ENCODE measurements at regions not wholly inside any gene's neighbourhood (a gene's known extent, or its start where the extent isn't known, plus 50 kb on each side); places are given as distances from the start of the nearest gene placed in this dataset.

DNA sequence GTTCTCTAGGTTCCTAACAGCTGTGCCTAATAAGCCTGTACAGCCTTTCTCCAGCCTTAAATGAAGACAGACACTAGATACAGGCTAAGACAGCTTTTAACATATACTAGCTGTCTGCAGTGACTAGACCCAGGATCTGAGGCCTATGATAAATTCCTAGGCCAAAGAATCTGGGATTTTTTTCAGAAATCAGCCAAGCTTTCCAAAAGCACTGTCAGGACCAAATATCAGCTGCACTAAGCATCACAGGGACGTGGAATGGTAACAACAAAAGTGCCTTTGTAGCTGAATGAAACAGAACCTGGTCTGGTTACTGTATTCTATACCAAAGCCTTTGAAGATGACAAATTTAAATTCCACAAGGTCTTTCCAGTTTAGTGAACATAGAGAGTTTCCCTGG is 77.9 kb upstream of the DOCK9 start:
- DNase-seq (no peak), ATAC-seq (ENCODE audit: insufficient read depth, low read depth) (no peak)
- Histone ChIP-seq H4K20me1 (ENCODE audit: insufficient read depth, low read length) (peaks cover 4% of the 10 kb centered on the region; the same call in 1 of the 2 replicates), H3K27ac (ENCODE audit: low read length) (no peak overlapping the region), H3K4me3 (ENCODE audit: low read depth in 1 of 2, low read length in 2 of 2) (no peak overlapping the region), H3K9ac (ENCODE audit: low read depth, low read length) (no peak overlapping the region), H3K9me3 (ENCODE audit: insufficient read depth, low read length, severe bottlenecking) (no peaks in the 10 kb centered on the region), H3K27me3 (ENCODE audit: insufficient read depth, low read length, poor library complexity) (no peaks in the 10 kb centered on the region), H3K4me2 (ENCODE audit: insufficient read depth, low read length) (no peak overlapping the region), H3K4me1 (ENCODE audit: insufficient read depth, low read length) (peaks cover 49% of the 10 kb centered on the region), H3K79me2 (ENCODE audit: insufficient read depth, low read length) (no peaks in the 10 kb centered on the region), H2AFZ (ENCODE audit: low read depth, low read length) (no peak overlapping the region), H3K36me3 (ENCODE audit: insufficient read depth, low read length) (no peaks in the 10 kb centered on the region)
- TF ChIP-seq EZH2 (IDR thresholded peaks at IDR 0.05; ENCODE audit: borderline replicate concordance, low read depth, low read length, severe bottlenecking) = no peak
- TF ChIP-seq CTCF (IDR thresholded peaks at IDR 0.05; ENCODE audit: borderline replicate concordance, extremely low read depth, low read length, poor library complexity, severe bottlenecking) = no peak

GRCh38 chr13:99056381-99057014 is 78.6 kb upstream of the DOCK9 start:
- ATAC-seq (ENCODE audit: insufficient read depth, low read depth) (no peak), DNase-seq (no peak)
- H2AFZ ChIP-seq (ENCODE audit: low read depth, low read length) = no peak overlapping the region
- no peaks in the 10 kb centered on the region for H4K20me1 ChIP-seq (ENCODE audit: insufficient read depth, low read length)
- no peak overlapping the region for H3K9ac ChIP-seq (ENCODE audit: low read depth, low read length)
- H3K79me2 ChIP-seq (ENCODE audit: insufficient read depth, low read length) = no peaks in the 10 kb centered on the region
- no peaks in the 10 kb centered on the region for H3K9me3 ChIP-seq (ENCODE audit: insufficient read depth, low read length, severe bottlenecking)
- TF ChIP-seq EZH2 (IDR thresholded peaks at IDR 0.05; ENCODE audit: borderline replicate concordance, low read depth, low read length, severe bottlenecking) (no peak), CTCF (IDR thresholded peaks at IDR 0.05; ENCODE audit: borderline replicate concordance, extremely low read depth, low read length, poor library complexity, severe bottlenecking) (no peak)
- H3K4me3 ChIP-seq (ENCODE audit: low read depth in 1 of 2, low read length in 2 of 2) = no peak overlapping the region
- no peak overlapping the region for H3K4me2 ChIP-seq (ENCODE audit: insufficient read depth, low read length)
- no peaks in the 10 kb centered on the region for H3K27me3 ChIP-seq (ENCODE audit: insufficient read depth, low read length, poor library complexity)
- H3K36me3 ChIP-seq (ENCODE audit: insufficient read depth, low read length) = no peaks in the 10 kb centered on the region
- peaks cover 41% of the 10 kb centered on the region for H3K4me1 ChIP-seq (ENCODE audit: insufficient read depth, low read length)
- no peak overlapping the region for H3K27ac ChIP-seq (ENCODE audit: low read length)

DNA sequence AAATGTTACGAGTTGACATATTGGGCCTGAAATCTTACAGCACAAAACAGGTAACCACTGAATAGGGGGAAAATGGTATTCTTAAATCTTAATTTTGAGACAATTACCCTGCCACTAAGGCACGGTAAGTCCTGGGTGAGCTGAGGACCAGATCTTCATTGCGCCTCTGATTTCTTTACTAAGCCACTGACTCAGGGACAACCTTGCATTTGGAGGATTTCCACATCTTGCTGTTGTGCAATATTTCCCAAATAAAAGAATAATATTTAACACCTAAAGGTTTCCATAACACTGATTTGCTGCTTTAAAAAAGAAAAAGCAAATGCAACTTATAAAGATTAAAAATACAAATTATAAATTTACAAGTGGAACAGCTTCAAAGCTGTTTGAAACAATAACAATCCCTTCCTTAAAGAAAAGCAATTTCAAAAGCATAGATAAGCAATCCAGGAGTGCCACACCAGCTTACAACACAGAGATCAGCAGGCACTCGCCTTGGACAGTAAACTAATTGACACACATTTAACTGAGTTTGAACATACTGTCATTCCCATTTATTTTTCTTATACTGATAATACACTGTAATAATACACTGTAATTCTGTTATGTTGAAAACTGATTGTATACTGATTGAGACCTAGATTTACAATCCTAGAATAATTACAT is 79.6 kb upstream of the DOCK9 start:
- H3K4me2 ChIP-seq (ENCODE audit: insufficient read depth, low read length) = no peak overlapping the region
- no peak overlapping the region for H3K27ac ChIP-seq (ENCODE audit: low read length)
- H3K27me3 ChIP-seq (ENCODE audit: insufficient read depth, low read length, poor library complexity) = no peaks in the 10 kb centered on the region
- H3K36me3 ChIP-seq (ENCODE audit: insufficient read depth, low read length) = no peaks in the 10 kb centered on the region
- H3K9ac ChIP-seq (ENCODE audit: low read depth, low read length) = no peak overlapping the region
- H3K4me1 ChIP-seq (ENCODE audit: insufficient read depth, low read length) = peaks cover 31% of the 10 kb centered on the region
- H3K9me3 ChIP-seq (ENCODE audit: insufficient read depth, low read length, severe bottlenecking) = no peaks in the 10 kb centered on the region
- H3K79me2 ChIP-seq (ENCODE audit: insufficient read depth, low read length) = no peaks in the 10 kb centered on the region
- no peak overlapping the region for H3K4me3 ChIP-seq (ENCODE audit: low read depth in 1 of 2, low read length in 2 of 2)
- H2AFZ ChIP-seq (ENCODE audit: low read depth, low read length) = no peak overlapping the region
- no peak for ATAC-seq (ENCODE audit: insufficient read depth, low read depth)
- no peak for TF ChIP-seq CTCF (IDR thresholded peaks at IDR 0.05; ENCODE audit: borderline replicate concordance, extremely low read depth, low read length, poor library complexity, severe bottlenecking)
- TF ChIP-seq EZH2 (IDR thresholded peaks at IDR 0.05; ENCODE audit: borderline replicate concordance, low read depth, low read length, severe bottlenecking) = no peak
- DNase-seq = no peak
- H4K20me1 ChIP-seq (ENCODE audit: insufficient read depth, low read length) = no peaks in the 10 kb centered on the region
